ENCODE measurements at regions not wholly inside any gene's neighbourhood (a gene's known extent, or its start where the extent isn't known, plus 50 kb on each side); places are given as distances from the start of the nearest gene placed in this dataset.

DNA sequence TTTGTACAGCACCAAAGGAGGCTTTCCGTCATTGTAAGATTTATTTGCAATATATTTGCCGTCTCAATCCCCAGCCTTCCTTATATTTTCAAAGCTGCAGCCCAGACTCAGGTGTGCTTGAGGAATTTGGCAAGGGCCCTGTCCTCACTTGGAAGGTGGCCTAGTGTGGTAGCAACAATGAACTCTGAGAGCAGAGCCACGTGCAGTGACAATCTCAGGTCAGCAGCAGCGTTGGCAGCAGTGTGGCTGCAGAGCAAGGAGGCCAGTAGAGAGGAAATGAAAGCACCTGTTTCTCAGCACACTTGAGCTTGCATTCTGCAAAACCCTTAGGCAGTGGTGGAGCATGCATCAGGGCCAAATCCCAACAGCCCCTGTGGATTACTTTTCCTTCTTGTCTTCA, 613.5 kb downstream of the RBFOX1 start:
- in situ Hi-C loops (cut with MboI; ENCODE audit: low sequenced_read_pairs, unreplicated experiment): no loop called here

DNA sequence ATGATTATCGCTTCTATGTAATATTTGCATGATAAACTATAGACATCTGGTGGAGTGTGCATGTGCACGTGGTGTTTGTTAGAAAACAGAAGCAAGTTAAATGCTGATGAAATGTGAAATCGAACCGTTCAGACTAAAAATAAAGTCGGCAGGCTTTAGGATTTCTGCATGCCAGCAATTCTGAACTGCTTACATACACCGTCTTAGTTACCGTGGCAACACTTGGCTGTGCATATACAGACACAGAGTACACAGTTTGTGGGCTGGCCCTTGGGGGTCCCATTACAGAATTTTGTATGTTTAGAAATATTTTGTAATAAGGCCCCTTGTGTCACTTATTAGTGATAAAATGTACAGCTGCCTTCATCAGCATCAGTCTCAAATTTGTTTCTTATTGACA, 605.5 kb downstream of the RBFOX1 start:
- TF ChIP-seq, protein P1, sequence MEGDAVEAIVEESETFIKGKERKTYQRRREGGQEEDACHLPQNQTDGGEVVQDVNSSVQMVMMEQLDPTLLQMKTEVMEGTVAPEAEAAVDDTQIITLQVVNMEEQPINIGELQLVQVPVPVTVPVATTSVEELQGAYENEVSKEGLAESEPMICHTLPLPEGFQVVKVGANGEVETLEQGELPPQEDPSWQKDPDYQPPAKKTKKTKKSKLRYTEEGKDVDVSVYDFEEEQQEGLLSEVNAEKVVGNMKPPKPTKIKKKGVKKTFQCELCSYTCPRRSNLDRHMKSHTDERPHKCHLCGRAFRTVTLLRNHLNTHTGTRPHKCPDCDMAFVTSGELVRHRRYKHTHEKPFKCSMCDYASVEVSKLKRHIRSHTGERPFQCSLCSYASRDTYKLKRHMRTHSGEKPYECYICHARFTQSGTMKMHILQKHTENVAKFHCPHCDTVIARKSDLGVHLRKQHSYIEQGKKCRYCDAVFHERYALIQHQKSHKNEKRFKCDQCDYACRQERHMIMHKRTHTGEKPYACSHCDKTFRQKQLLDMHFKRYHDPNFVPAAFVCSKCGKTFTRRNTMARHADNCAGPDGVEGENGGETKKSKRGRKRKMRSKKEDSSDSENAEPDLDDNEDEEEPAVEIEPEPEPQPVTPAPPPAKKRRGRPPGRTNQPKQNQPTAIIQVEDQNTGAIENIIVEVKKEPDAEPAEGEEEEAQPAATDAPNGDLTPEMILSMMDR (IDR thresholded peaks at IDR 0.05; ENCODE audit: borderline replicate concordance, control extremely low read depth, extremely low read depth, insufficient read depth, missing control alignments): no peak
- in situ Hi-C loops (cut with MboI; ENCODE audit: low sequenced_read_pairs, unreplicated experiment): no loop called here
- no peak for DNase-seq (ENCODE audit: low spot score)

More for the DNA sequence above, 613.5 kb downstream of the RBFOX1 start:
- TF ChIP-seq, protein P1 (IDR thresholded peaks at IDR 0.05; ENCODE audit: borderline replicate concordance, control extremely low read depth, extremely low read depth, insufficient read depth, missing control alignments): no peak
- no peak for DNase-seq (ENCODE audit: low spot score)

DNA sequence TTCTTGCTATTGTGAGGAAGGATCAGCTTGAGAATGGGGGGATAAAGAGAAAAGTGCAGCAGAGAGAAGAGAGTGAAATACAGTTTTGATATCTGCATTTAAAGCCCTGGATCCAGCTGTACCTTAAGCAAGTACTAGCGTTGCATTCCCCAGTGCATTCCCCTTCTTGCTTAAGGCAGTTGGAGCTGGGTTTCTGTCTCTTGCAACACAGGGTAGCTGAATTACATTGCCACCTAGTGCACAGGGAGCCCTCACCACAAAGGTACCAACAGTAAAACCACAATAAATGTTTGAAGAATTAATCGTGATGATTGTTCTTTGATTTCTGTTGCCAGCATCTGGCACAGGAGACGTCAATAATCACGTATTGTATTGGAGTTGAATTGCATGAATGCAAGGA, 588.7 kb downstream of the RBFOX1 start:
- TF ChIP-seq, protein P1 (IDR thresholded peaks at IDR 0.05; ENCODE audit: borderline replicate concordance, control extremely low read depth, extremely low read depth, insufficient read depth, missing control alignments): no peak
- no peak for DNase-seq (ENCODE audit: low spot score)
- in situ Hi-C loops (cut with MboI; ENCODE audit: low sequenced_read_pairs, unreplicated experiment): no loop called here

DNA sequence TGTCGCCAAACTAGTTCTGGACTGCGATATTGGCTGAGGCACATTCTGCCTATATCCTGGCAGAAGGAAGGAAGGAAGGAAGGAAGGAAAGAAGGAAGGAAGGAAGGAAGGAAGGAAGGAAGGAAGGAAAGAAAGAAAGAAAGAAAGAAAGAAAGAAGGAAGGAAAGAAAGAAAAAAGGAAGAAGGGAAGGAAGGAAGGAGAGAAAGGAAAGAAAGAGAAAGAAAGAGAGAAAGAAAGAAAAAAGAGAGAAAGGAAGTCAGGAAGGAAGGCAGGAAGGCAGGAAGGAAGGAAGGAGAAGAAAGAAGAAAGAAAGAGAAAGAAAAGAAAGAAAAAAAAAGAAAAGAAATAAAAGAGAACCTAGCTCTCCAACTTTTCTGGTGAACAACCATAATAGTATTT, 587.1 kb downstream of the RBFOX1 start:
- TF ChIP-seq, protein P1 (IDR thresholded peaks at IDR 0.05; ENCODE audit: borderline replicate concordance, control extremely low read depth, extremely low read depth, insufficient read depth, missing control alignments): no peak
- in situ Hi-C loops (cut with MboI; ENCODE audit: low sequenced_read_pairs, unreplicated experiment): no loop called here
- no peak for DNase-seq (ENCODE audit: low spot score)

DNA sequence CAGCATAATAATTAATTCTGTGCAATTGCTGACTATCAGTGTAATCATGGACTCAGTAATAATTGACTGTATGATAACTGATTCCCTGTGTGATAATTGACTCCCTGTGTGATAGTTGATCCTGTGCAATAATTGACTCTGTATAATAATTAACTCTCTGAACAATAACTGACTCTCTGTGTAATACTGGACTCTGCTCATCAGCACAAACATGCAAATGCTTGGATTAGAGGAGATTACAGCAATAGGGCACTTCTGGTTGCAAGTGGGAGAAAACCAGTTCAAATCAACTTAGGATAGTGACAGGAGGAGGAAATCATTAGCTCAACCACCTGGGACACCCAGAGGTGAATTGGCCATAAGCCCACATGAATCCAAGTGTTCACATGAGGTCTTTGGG, 582.1 kb downstream of the RBFOX1 start:
- DNase-seq (ENCODE audit: low spot score): no peak
- in situ Hi-C loops (cut with MboI; ENCODE audit: low sequenced_read_pairs, unreplicated experiment): no loop called here
- TF ChIP-seq, protein P1 (IDR thresholded peaks at IDR 0.05; ENCODE audit: borderline replicate concordance, control extremely low read depth, extremely low read depth, insufficient read depth, missing control alignments): no peak

DNA sequence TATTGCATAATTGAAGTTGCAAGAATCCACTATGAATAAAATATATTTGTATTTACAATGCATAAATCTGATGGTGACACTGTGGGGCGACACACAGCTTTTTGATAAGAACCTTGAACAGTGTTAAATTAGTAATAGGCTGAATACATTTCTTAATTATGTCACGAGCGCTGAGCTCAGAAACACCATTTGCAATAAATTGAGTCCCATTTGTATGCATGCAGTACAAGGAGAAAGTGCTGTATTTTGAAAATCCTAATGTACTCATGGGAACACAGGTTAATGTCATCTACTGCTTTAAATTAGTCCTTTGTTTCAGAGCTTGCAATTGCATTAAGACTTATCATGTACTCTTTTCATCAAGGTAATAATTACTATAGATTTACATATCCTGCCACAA, 579.5 kb downstream of the RBFOX1 start:
- in situ Hi-C loops (cut with MboI; ENCODE audit: low sequenced_read_pairs, unreplicated experiment): no loop called here
- TF ChIP-seq, protein P1 (IDR thresholded peaks at IDR 0.05; ENCODE audit: borderline replicate concordance, control extremely low read depth, extremely low read depth, insufficient read depth, missing control alignments): no peak
- DNase-seq (ENCODE audit: low spot score): no peak

DNA sequence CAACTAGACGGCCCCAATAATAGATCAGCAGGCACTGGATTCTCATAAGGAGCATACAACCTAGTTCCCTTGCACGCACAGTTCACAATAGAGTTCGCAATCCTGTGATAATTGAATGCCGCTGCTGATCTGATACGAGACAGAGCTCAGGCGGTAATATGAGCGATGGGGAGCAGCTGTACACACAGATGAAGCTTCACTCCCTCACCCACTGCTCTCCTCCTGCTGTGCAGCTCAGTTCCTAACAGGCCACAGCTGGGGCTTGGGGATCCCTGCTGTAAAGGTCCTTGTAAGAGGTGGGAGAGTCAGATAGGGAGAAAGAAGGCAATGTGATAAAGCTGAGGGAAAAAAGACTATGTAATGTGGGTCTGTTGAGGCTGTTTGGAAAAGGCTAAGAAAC, 577.5 kb downstream of the RBFOX1 start:
- in situ Hi-C loops (cut with MboI; ENCODE audit: low sequenced_read_pairs, unreplicated experiment): no loop called here
- no peak for DNase-seq (ENCODE audit: low spot score)

More for the DNA sequence above, 577.5 kb downstream of the RBFOX1 start:
- TF ChIP-seq, protein P1 (IDR thresholded peaks at IDR 0.05; ENCODE audit: borderline replicate concordance, control extremely low read depth, extremely low read depth, insufficient read depth, missing control alignments): no peak
